DMS79 (cell line): ENCODE measurements at regions not wholly inside any gene's neighbourhood (a gene's known extent, or its start where the extent isn't known, plus 50 kb on each side); places are given as distances from the start of the nearest gene placed in this dataset.

Experiments
- DNase-seq: peaks from one replicate; lab custom pipeline; 2025; lab: John Stamatoyannopoulos, UW

DNA sequence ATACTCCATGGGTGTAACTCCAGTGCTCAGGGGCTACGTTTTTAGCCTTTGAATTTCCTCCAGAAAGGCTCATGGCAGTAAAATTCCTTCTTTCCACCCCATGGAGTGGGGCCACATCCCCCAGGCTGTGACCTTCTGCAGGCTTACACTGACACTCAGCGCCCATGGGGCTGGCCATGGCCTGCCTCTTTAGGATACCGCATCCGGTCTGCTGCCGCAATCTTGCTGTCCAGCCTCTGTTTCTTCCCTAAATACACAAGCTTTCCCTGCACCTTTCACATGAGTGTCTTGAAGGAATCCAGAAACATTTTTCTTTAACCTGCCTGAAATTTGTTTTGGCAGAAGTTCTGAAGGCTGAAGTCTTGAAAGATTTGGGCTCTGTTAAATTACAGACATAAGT is 170.5 kb downstream of the NTMT2 start:
- DNase-seq = no peak

GRCh38 chr1:170318141-170318540 is 172.4 kb downstream of the NTMT2 start:
- DNase-seq = no peak

- DNase-seq = no peak
Observed at GRCh38 chr1:170318736-170319135, 173.0 kb downstream of the NTMT2 start.

GRCh38 chr1:170321113-170321512 is 175.4 kb downstream of the NTMT2 start:
- DNase-seq = no peak

DNA sequence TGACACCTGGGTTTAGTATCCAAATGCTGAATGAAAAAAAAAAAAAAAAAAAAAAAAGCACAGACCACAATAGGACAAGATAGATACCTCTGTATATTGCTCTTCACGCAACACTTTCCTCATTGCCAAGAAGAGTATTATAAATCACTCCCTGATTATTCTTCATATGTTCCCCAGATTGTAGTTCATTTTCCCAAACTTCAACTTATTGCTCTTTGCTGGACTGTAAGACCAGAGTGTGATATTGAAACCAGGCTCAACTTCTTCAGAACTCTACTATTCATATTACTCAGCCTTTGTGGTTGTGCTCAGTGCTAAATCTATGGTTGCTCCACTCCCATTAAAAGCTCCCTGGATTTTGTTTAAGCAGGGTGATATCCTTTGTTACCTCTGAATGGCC is 180.4 kb downstream of the NTMT2 start:
- DNase-seq = no peak

DNA sequence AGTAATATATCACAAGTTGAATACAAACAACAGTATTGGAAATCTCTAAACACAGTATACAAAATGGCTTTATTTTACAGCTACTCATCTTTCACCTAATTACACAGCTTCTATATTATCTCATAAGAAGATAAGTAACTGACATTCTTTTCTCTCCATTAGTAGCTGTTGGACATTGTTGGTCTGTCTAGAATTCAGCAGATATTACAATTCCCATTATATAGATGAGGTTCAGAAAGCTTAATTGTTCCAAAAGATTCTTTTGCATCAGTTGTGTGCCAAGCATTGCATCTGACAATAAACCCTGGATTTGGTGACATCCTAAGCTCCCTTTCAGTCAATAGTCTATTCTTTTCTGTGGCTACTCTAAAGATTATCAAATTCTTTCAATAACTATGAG is 187.0 kb downstream of the NTMT2 start:
- no peak for DNase-seq

- DNase-seq = no peak
Observed at GRCh38 chr1:170337413-170337994, 191.7 kb downstream of the NTMT2 start.

- no peak for DNase-seq
Observed at GRCh38 chr1:170339534-170339933, 192.4 kb upstream of the GORAB start.

DNA sequence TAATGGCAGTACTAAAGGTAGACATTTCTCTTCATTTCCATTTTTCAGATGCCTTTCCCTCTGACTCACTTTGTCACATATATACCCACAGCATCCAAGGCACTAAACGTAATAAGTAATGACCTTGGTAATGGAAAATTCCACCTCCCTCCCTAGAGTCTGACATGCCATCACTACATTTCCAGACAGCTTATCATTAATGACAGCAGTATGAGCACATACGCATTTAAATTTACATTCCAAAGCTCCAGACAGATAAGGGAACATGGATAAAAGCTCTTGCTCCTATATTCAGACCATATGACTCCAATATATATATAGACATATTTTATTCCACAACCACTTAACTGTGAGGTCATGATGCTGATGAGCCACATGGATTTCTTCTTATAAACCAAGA is 191.7 kb upstream of the GORAB start:
- DNase-seq = no peak

DNA sequence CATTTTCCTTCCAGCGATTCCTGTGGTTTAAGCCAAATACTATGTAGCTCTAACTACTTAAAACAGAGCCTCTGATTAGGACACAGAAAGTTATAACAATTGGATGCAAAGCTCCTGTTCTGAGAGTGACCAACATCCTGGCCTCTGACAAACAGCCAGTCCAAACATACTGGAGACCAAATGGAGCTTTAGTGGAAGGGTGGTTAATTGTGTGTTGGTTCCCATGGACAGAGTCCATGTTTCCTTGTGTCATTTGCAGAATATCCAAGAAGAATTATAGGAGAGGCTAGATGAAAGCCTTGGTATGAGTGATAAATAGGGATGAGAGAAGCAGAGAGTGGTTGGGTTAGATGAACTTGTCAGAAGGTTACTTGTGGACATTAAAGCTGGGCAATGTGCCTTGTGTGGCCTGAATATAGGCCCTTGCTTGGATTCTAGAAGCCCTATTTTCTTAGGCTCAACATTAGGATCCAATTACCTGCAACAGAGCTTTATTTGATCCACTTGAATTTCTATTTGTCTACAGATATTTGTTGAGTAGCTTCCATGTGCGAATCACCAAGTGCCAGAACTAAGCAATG is 180.5 kb upstream of the GORAB start:
- no peak for DNase-seq

GRCh38 chr1:170354246-170354645 is 177.7 kb upstream of the GORAB start:
- no peak for DNase-seq

DNA sequence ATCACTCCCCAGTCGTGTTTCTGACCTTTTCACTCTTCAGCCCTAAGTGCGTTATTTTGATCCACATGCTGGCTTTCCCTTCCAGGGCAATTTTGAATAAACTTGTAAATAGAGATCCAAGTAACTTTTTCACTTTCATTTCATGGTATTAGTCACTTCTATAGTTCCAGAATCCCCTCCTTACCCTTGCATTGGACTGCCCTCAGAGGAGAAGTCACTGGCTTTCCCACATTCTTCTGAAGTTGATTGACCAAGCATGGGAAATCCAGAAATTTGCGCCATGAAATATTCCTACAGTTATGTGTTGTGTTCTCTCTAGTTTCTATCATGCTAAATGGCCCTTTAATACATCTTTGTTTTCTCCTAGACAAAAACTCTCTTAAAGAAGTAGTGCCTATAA is 177.3 kb upstream of the GORAB start:
- DNase-seq = no peak

GRCh38 chr1:170355267-170355801 is 176.6 kb upstream of the GORAB start:
- DNase-seq = no peak

DNA sequence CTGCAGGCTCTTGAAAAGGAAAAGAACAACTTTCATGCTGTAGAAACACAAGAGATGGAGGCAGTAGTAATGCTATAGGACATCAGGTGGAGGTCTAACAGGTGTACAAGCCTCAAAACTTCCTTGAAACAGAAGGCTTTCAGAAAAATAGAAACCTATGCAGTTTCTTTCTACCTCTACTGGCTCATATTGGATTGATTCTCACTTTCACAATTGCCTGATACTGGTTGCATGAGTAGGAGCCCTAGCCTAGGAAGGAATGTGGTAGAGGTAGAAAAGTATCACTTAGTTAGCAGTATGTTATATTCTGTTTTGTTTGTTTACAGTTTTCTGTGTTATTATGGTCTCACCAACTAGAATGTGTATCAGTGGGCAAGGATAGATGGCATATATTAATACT is 175.4 kb upstream of the GORAB start:
- no peak for DNase-seq

DNA sequence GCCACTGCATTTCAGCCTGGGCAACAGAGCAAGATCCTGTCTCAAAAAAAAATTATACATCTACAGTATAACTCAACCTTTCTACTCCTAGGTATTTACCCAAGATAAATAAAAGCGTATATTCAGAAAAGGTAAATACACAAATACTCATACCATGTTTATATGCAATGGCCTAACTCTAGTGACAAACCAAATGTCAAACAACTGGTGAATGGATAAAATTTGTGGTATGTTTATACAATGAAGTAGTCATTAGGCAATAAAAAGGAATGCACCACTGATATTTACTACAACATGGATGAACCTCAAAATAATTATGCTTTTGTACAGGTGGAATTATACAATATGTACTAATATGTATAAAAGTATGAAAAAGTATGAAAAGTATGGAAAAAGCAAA is 174.2 kb upstream of the GORAB start:
- no peak for DNase-seq

- no peak for DNase-seq
Observed at GRCh38 chr1:170360601-170361000, 171.4 kb upstream of the GORAB start.

DNA sequence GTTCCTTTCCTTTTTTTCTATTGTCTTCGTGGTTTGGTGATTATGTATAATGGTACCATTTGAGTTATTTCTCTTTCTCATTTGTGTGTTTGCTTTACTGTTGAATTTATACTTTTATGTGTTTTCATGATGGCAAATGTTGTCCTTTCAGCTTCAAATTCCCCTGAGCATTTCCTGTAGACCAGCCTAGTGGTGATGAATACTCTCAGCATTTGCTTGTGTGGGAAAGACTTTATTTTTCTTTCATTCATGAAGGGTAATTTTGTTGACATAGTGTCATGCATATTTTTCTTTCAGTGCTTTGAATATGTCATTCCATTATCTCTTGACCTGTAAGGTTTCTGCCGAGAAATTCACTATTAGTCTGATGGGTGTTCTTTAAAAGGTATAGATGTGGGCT is 166.6 kb upstream of the GORAB start:
- no peak for DNase-seq

DNA sequence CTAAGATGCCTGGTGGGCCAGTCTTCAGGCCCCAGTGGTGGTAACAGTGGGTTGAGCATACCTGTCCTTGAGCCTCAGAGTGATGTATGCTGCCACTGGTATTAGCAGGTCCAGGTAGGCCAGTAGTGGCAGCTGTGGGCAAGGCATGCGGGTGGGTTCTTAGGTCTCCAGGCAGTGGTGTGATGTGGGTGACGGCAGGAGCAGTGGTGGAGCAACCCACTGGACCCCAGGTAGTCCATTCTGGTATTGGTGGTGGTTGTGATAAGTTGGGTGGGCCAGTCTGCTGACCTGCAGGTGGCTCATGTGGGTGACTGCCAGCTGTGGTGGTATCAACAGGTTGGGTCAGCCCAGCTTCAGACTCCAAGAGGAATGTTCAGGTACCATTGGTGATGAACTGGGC is 165.0 kb upstream of the GORAB start:
- no peak for DNase-seq

DNA sequence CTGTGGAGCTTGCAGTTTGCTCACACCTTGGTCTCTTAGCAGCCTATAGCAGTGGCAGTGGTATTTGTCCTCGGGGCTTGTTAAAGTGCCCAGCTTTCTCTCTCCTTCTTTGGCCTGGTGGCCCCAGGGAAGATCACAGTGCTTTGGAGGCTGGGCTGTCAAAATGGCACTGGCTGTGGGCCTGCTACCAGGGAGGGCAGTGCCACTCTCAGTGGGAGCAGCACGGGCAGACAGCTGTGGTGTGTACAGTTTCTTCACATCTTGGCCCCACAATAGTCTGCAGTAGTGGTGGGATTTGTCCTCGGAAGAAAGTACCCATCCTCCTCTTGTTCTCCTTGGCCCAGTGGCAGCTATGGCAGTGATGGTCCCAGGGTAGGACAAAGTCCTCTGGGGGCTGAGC is 164.4 kb upstream of the GORAB start:
- DNase-seq = no peak

- no peak for DNase-seq
Observed at GRCh38 chr1:170369000-170369399, 163.0 kb upstream of the GORAB start.

GRCh38 chr1:170369417-170369816 is 162.5 kb upstream of the GORAB start:
- no peak for DNase-seq

DNA sequence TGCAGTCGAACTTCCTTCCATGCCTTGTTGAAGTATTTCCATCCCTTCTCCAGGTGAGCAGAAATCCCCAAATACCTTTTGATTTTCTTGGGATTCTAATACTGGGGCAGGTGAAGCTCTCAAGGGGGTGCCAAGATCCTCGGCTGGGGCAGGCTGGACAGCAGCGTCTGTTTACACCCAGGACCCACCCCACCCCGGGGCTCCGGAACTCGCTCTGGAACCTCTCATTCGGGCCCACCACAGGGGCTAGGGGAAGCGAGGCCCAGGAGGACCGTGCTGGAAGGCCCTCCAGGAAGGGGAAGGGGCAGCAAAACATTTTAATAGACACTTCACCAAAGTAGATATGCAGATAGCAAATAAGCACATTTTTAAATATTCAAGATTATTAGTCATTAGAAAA is 161.9 kb upstream of the GORAB start:
- no peak for DNase-seq

- no peak for DNase-seq
Observed at GRCh38 chr1:170375082-170375723, 156.8 kb upstream of the GORAB start.
